Right atrium auricular region (tissue), 2 donors: ENCODE measurements at regions not wholly inside any gene's neighbourhood (a gene's known extent, or its start where the extent isn't known, plus 50 kb on each side); places are given as distances from the start of the nearest gene placed in this dataset.

Experiments
- DNase-seq: peaks from one replicate; pipeline ENCODE4 v3.0.0-alpha.2; 2019; ENCODE audit warnings: low spot score
- H3K27ac ChIP-seq, 2 donors: fragments of 200-600 bp; sonication (generic); 1 replicate in 1 of 2; 2 replicates in 1 of 2; pipeline ENCODE4 v1.5.1; 2016 to 2019
- H3K27me3 ChIP-seq, 2 donors: fragments of 200-600 bp; sonication (generic); one replicate each; pipeline versions ENCODE4 v1.5.1 to v1.6.0; 2017 to 2019
- H3K36me3 ChIP-seq: fragments of 200-600 bp; sonication (generic); one replicate; pipeline ENCODE4 v1.5.1; 2016
- H3K4me1 ChIP-seq, 2 donors: fragments of 200-600 bp; sonication (generic); one replicate each; pipeline versions ENCODE4 v1.5.1 to v1.6.0; 2017 to 2019
- H3K4me3 ChIP-seq, 2 donors: fragments of 200-600 bp; sonication (generic); 1 replicate in 1 of 2; 2 replicates in 1 of 2; pipeline ENCODE4 v1.5.1; 2017 to 2019; ENCODE audit warnings: mild to moderate bottlenecking in 1 of 2, moderate library complexity in 1 of 2
- H3K9me3 ChIP-seq, 2 donors: fragments of 200-600 bp; sonication (generic); one replicate each; pipeline ENCODE4 v1.5.1; 2019
- CTCF ChIP-seq, 2 donors: fragments of 200-600 bp; sonication (generic); IDR thresholded peaks; one replicate each; pipeline ENCODE4 v1.5.1; 2019; ENCODE audit warnings: antibody characterized with exemption in 2 of 2

DNA sequence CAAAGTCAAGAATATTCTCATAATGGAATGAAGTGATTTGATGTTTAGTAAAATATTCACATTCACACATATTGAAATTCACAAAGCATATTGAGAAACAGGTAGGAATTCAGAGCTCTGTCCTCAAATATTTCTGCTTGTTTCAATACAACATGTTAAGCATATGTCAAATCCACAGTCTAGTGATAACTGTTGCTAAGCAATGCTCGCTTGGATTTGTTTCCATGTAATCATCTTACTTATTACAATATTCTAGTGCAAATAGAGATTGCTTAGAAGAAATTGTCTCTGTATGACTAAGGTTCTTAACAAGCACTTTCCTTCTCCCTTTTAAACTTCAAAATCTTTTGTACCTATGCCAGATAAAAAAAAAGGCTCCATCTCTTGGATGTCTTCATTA lies 995.7 kb downstream of the CDH18 start:
- no peaks in the 10 kb centered on the region for H3K27me3 ChIP-seq
- TF ChIP-seq CTCF (IDR thresholded peaks at IDR 0.05): no peak
- no peaks in the 10 kb centered on the region for H3K4me1 ChIP-seq
- H3K27ac ChIP-seq: no peak overlapping the region
- no peak for DNase-seq
- H3K36me3 ChIP-seq: no peaks in the 10 kb centered on the region
- H3K9me3 ChIP-seq: no peaks in the 10 kb centered on the region
- H3K4me3 ChIP-seq: no peak overlapping the region

DNA sequence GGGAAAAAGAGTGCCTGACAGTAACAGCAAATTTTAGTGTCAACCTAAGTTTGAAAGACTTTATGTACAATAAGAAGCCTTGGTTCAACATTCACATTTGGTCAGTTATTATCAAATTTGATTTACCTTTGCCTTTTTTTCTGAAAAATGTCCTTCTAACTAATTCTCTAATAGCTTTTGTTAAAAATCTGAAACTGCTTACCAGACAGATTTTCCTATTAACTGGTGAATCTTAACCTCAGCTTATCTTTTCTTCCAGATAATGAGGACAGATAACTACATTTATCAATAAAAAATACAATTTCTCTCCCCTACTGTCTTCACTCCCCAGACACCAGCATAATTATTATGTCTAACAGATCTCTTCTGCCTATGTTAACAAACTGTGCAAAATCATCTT lies 988.5 kb downstream of the CDH18 start:
- H3K9me3 ChIP-seq: no peaks in the 10 kb centered on the region
- no peaks in the 10 kb centered on the region for H3K4me1 ChIP-seq
- no peak for DNase-seq
- no peaks in the 10 kb centered on the region for H3K27me3 ChIP-seq
- H3K27ac ChIP-seq: no peak overlapping the region
- H3K4me3 ChIP-seq: no peak overlapping the region
- H3K36me3 ChIP-seq: no peaks in the 10 kb centered on the region
- no peak for TF ChIP-seq CTCF (IDR thresholded peaks at IDR 0.05)

DNA sequence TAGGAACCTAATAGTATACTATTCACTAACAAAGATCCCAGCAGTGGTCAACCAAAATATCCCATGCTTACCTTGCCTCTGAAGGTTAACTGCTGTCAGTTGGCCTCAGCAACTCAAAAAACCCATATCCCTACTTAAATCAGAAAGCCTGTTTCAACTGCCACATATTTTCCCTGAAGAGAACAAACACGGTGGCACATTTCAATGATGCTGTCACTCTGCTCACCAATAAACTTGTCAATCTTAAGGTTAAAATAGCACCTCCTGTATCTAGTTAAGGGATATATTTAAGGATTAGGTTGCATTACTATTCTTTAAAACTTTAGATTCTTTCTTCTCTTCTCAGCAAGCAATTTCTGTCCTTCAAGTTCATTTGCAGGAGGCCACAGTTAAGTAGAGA lies 986.9 kb downstream of the CDH18 start:
- no peaks in the 10 kb centered on the region for H3K4me1 ChIP-seq
- H3K27me3 ChIP-seq: no peaks in the 10 kb centered on the region
- no peak for TF ChIP-seq CTCF (IDR thresholded peaks at IDR 0.05)
- no peak for DNase-seq
- no peaks in the 10 kb centered on the region for H3K9me3 ChIP-seq
- no peak overlapping the region for H3K27ac ChIP-seq
- H3K36me3 ChIP-seq: no peaks in the 10 kb centered on the region
- no peak overlapping the region for H3K4me3 ChIP-seq

DNA sequence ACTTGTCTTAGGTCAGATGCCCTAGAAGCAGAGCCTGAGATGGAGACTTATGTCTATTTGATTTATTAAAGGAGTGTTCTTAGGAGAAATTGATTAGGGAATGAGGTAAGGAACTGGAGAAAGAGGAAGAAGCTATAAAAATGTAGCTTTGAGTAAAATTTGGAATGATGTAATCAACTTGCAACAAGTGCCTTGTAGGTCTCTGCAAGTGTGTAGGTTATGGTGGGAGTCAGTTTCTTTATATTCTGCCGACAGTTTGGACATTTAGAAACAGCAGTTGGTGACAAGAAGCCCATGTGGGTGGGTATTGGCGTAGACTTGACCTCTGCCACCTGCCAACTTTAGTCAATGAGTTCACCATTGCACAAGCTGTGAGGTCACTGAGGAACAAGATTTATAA lies 986.5 kb downstream of the CDH18 start:
- no peaks in the 10 kb centered on the region for H3K4me1 ChIP-seq
- no peak overlapping the region for H3K4me3 ChIP-seq
- no peaks in the 10 kb centered on the region for H3K9me3 ChIP-seq
- no peak for DNase-seq
- H3K36me3 ChIP-seq: no peaks in the 10 kb centered on the region
- TF ChIP-seq CTCF (IDR thresholded peaks at IDR 0.05): no peak
- H3K27me3 ChIP-seq: no peaks in the 10 kb centered on the region
- no peak overlapping the region for H3K27ac ChIP-seq

DNA sequence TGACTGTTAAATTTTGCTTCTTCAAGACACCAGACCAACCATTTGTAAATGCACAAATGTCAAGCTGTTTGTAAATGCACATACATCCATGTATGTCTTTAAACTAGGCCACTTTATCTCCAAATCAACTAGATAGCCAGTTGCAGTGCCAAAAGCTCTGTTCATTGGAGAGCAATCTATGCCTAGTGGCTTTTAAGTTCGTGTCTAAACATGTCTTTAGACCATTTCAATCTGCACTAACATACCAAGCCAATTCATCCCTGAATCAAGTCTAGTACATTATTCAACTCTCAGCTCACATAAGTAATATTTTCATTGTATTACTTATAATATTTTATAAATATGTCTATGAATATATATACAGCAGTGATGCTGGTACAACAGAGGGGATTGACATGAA lies 985.9 kb downstream of the CDH18 start:
- no peak overlapping the region for H3K27ac ChIP-seq
- H3K36me3 ChIP-seq: no peaks in the 10 kb centered on the region
- no peak for DNase-seq
- H3K4me3 ChIP-seq: no peak overlapping the region
- no peaks in the 10 kb centered on the region for H3K4me1 ChIP-seq
- no peak for TF ChIP-seq CTCF (IDR thresholded peaks at IDR 0.05)
- H3K27me3 ChIP-seq: no peaks in the 10 kb centered on the region
- no peaks in the 10 kb centered on the region for H3K9me3 ChIP-seq

GRCh38 chr5:19018822-19019221 lies 969.2 kb downstream of the CDH18 start:
- TF ChIP-seq CTCF (IDR thresholded peaks at IDR 0.05): no peak
- H3K9me3 ChIP-seq: no peaks in the 10 kb centered on the region
- no peaks in the 10 kb centered on the region for H3K36me3 ChIP-seq
- H3K27ac ChIP-seq: no peak overlapping the region
- H3K4me1 ChIP-seq: no peaks in the 10 kb centered on the region
- no peaks in the 10 kb centered on the region for H3K27me3 ChIP-seq
- DNase-seq: no peak
- H3K4me3 ChIP-seq: no peak overlapping the region
